Keratinocyte (primary cell): ENCODE measurements at regions not wholly inside any gene's neighbourhood (a gene's known extent, or its start where the extent isn't known, plus 50 kb on each side); places are given as distances from the start of the nearest gene placed in this dataset.

Experiments
- EZH2 ChIP-seq: IDR thresholded peaks from one replicate; pipeline ENCODE4 v1.6.1; 2012; ENCODE audit warnings: inconsistent platforms, mild to moderate bottlenecking, low read length, moderate library complexity
- TF ChIP-seq, protein P1 (sequence below), 3 experiments: IDR thresholded peaks in 1 of 3; conservative IDR thresholded peaks in 1 of 3; optimal IDR thresholded peaks in 1 of 3; 2 replicates in 2 of 3; 3 replicates in 1 of 3; pipeline versions ENCODE3 to v1.5.1; 2011; ENCODE audit warnings: low read length in 3 of 3, mild to moderate bottlenecking in 3 of 3, moderate library complexity in 2 of 3, control low read depth in 1 of 3, inconsistent platforms in 1 of 3; ENCODE audit not compliant: insufficient read depth in 2 of 3; ENCODE audit errors: extremely low read depth in 1 of 3

DNA sequence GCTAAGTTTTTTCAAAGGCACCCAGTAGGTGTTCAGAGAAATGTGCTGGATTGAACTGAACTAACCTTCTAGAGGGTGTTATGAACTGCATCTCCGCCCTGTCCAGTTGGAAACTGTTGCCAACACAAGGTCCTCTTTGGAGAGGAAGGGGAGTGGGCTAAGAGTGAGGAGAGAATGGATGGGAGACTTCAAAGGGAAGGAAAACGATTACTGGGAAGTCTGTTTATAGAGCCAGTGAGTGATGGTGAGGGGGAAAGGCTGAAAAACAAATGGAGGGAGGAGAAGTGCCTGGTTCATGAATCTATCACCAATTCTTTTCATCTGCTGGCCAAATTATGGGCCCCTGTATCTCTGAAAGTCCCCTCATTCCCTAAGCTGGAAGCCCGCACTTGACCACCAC, 86.0 kb upstream of the TBX5 start:
- TF ChIP-seq, protein P1, sequence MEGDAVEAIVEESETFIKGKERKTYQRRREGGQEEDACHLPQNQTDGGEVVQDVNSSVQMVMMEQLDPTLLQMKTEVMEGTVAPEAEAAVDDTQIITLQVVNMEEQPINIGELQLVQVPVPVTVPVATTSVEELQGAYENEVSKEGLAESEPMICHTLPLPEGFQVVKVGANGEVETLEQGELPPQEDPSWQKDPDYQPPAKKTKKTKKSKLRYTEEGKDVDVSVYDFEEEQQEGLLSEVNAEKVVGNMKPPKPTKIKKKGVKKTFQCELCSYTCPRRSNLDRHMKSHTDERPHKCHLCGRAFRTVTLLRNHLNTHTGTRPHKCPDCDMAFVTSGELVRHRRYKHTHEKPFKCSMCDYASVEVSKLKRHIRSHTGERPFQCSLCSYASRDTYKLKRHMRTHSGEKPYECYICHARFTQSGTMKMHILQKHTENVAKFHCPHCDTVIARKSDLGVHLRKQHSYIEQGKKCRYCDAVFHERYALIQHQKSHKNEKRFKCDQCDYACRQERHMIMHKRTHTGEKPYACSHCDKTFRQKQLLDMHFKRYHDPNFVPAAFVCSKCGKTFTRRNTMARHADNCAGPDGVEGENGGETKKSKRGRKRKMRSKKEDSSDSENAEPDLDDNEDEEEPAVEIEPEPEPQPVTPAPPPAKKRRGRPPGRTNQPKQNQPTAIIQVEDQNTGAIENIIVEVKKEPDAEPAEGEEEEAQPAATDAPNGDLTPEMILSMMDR (optimal IDR thresholded peaks at IDR 0.05 in 1 of 3, IDR thresholded peaks at IDR 0.05 in 1 of 3, conservative IDR thresholded peaks at IDR 0.05 in 1 of 3; ENCODE audit: extremely low read depth in 1 of 3, insufficient read depth in 2 of 3, low read length in 3 of 3), result no peak
- no peak for TF ChIP-seq EZH2
